PC-3 (cell line): ENCODE measurements at regions not wholly inside any gene's neighbourhood (a gene's known extent, or its start where the extent isn't known, plus 50 kb on each side); places are given as distances from the start of the nearest gene placed in this dataset.
"Not testable (repeated sequence)": the region's sequence is repeated elsewhere in the genome, so short reads cannot be mapped to it uniquely, and the experiment has no call there.

Source experiments
- ATAC-seq: fragments of 200-7000 bp; cut with Tn5 transposase; 2 replicates; pipeline ENCODE4 v1.9.1; 2020; ENCODE audit warnings: mild to moderate bottlenecking, moderate library complexity
- BruUV-seq: library from RNA; stranded (reverse); fragments of 400-500 nt; replicated peaks from 2 replicates; lab custom pipeline; 2021; lab: Mats Ljungman, UMichigan
- CTCF ChIA-PET: fragments of 300-600 bp; sonication (Branson Sonifier 250); formaldehyde crosslinking; loops from one replicate; lab custom pipeline; 2022; ENCODE audit warnings: antibody characterized with exemption; lab: Charles Lee
- POLR2A ChIA-PET: fragments of 300-600 bp; sonication (Branson Sonifier 250); formaldehyde crosslinking; loops from one replicate; lab custom pipeline; 2022; ENCODE audit warnings: antibody characterized with exemption; ENCODE audit not compliant: unreplicated experiment; lab: Charles Lee
- DNase-seq: peaks from one replicate; pipeline ENCODE4 v3.0.0-alpha.2; 2015
- H2AFZ ChIP-seq: fragments of 300-600 bp; sonication (generic); 2 replicates; pipeline ENCODE4 v1.6.0; 2016; ENCODE audit warnings: antibody characterized with exemption, low read length
- H3F3A ChIP-seq: fragments of 300-600 bp; sonication (generic); one replicate; pipeline ENCODE4 v1.6.0; 2017; ENCODE audit warnings: antibody characterized with exemption, low read length, control low read depth, mild to moderate bottlenecking; ENCODE audit not compliant: unreplicated experiment
- H3K27ac ChIP-seq: fragments of 300-600 bp; sonication (generic); 2 replicates; pipeline ENCODE4 v1.5.1; 2016; ENCODE audit warnings: mild to moderate bottlenecking, low read length
- H3K27me3 ChIP-seq: fragments of 300-600 bp; sonication (generic); 2 replicates; pipeline ENCODE4 v1.6.1; 2016; ENCODE audit warnings: low read length, mixed read lengths
- H3K36me3 ChIP-seq: fragments of 300-600 bp; sonication (generic); 2 replicates; pipeline ENCODE4 v1.6.1; 2016; ENCODE audit warnings: low read depth, mixed run types, low read length, mixed read lengths
- H3K4me1 ChIP-seq: fragments of 300-600 bp; sonication (generic); 2 replicates; pipeline ENCODE4 v1.5.1; 2016; ENCODE audit warnings: low read length; ENCODE audit not compliant: insufficient read depth
- H3K4me2 ChIP-seq: fragments of 300-600 bp; sonication (generic); 2 replicates; pipeline ENCODE4 v1.6.0; 2016; ENCODE audit warnings: low read length
- H3K4me3 ChIP-seq: fragments of 300-600 bp; sonication (generic); 2 replicates; pipeline ENCODE4 v1.5.1; 2016; ENCODE audit warnings: mild to moderate bottlenecking, low read length, mixed read lengths
- H3K79me2 ChIP-seq: fragments of 300-600 bp; sonication (generic); 2 replicates; pipeline ENCODE4 v1.6.1; 2017; ENCODE audit warnings: low read length, mixed read lengths
- H3K9ac ChIP-seq: fragments of 300-600 bp; sonication (generic); 2 replicates; pipeline ENCODE4 v1.6.0; 2016; ENCODE audit warnings: mild to moderate bottlenecking, low read length
- H3K9me2 ChIP-seq: fragments of 300-600 bp; sonication (generic); replicated peaks from 2 replicates; pipeline ENCODE4 v1.6.1; 2016; ENCODE audit warnings: mixed run types, low read length, mixed read lengths
- H3K9me3 ChIP-seq: fragments of 300-600 bp; sonication (generic); 2 replicates; pipeline ENCODE4 v1.6.1; 2016; ENCODE audit warnings: low read length, mixed read lengths
- H4K20me1 ChIP-seq: fragments of 300-600 bp; sonication (generic); 2 replicates; pipeline ENCODE4 v1.6.1; 2016; ENCODE audit warnings: low read length, mixed read lengths
- EZH2 ChIP-seq: fragments of 300-600 bp; sonication (generic); IDR thresholded peaks from one replicate; pipeline ENCODE4 v1.6.1; 2017; ENCODE audit warnings: antibody characterized with exemption, mild to moderate bottlenecking, low read length; ENCODE audit not compliant: unreplicated experiment
- EZH2phosphoT487 ChIP-seq: fragments of 300-600 bp; sonication (generic); IDR thresholded peaks from 2 replicates; pipeline ENCODE4 v1.6.1; 2018; ENCODE audit warnings: mild to moderate bottlenecking, antibody characterized with exemption, low read length, borderline replicate concordance
- intact Hi-C: fragments of 100-400 bp; cut with micrococcal nuclease; formaldehyde crosslinking; loops from 2 replicates; pipeline ENCODE4 v1.9.0; 2023
- TF ChIP-seq, protein P1 (sequence below): fragments of 300-600 bp; sonication (generic); conservative IDR thresholded peaks from 2 replicates; pipeline ENCODE4 v1.5.1; 2017; ENCODE audit warnings: antibody characterized with exemption, low read depth, mild to moderate bottlenecking, low read length

- H2AFZ ChIP-seq, H3F3A ChIP-seq, H3K4me3 ChIP-seq, POLR2A ChIA-PET, H3K9me3 ChIP-seq, BruUV-seq, H3K9me2 ChIP-seq, H3K27me3 ChIP-seq, H4K20me1 ChIP-seq, DNase-seq, H3K4me2 ChIP-seq, intact Hi-C loops, H3K36me3 ChIP-seq, H3K4me1 ChIP-seq, ATAC-seq, H3K9ac ChIP-seq, H3K27ac ChIP-seq, H3K79me2 ChIP-seq, CTCF ChIA-PET: not testable (repeated sequence)
These were observed 74.6 kb upstream of the CDC42EP3 start for GRCh38 chr2:37746011-37746410.

DNA sequence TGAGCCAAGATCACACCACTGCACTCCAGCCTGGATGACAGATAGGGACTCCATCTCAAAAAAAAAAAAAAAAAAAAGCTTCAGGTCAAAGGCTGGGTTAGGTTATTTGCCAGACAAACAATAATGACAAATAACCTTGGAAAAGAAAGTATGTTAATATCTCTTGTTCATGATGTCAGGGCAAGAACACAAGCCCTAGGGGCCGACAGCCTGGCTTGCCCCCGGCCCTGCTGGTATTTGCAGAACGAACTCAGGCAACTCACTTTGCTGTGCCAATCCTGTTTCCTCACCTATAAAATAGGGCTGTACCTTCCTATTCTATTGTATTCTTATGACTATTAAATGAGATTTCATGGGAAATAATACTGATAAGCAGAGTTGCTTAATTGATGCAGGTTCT, 75.4 kb upstream of the CDC42EP3 start:
- no peaks in the 10 kb centered on the region for H3K9me2 ChIP-seq
- H3K79me2 ChIP-seq, result no peaks in the 10 kb centered on the region
- H3K36me3 ChIP-seq, result no peaks in the 10 kb centered on the region
- H4K20me1 ChIP-seq, result no peaks in the 10 kb centered on the region
- H3F3A ChIP-seq, result no peaks in the 10 kb centered on the region
- intact Hi-C loops, result no loop called here
- no peaks in the 10 kb centered on the region for H3K27me3 ChIP-seq
- H3K27ac ChIP-seq, result no peak overlapping the region
- CTCF ChIA-PET, result no interaction called here
- no peak overlapping the region for H3K4me2 ChIP-seq
- H3K9ac ChIP-seq, result no peak overlapping the region
- H3K4me3 ChIP-seq, result no peak overlapping the region
- TF ChIP-seq EZH2 (no peak), EZH2phosphoT487 (no peak)
- TF ChIP-seq, protein P1, sequence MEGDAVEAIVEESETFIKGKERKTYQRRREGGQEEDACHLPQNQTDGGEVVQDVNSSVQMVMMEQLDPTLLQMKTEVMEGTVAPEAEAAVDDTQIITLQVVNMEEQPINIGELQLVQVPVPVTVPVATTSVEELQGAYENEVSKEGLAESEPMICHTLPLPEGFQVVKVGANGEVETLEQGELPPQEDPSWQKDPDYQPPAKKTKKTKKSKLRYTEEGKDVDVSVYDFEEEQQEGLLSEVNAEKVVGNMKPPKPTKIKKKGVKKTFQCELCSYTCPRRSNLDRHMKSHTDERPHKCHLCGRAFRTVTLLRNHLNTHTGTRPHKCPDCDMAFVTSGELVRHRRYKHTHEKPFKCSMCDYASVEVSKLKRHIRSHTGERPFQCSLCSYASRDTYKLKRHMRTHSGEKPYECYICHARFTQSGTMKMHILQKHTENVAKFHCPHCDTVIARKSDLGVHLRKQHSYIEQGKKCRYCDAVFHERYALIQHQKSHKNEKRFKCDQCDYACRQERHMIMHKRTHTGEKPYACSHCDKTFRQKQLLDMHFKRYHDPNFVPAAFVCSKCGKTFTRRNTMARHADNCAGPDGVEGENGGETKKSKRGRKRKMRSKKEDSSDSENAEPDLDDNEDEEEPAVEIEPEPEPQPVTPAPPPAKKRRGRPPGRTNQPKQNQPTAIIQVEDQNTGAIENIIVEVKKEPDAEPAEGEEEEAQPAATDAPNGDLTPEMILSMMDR, result no peak
- no peak overlapping the region for H2AFZ ChIP-seq
- ATAC-seq (no peak), DNase-seq (no peak)
- no peaks in the 10 kb centered on the region; the same call in 1 of the 2 replicates for H3K4me1 ChIP-seq
- BruUV-seq, result no TSS peak
- POLR2A ChIA-PET, result no interaction called here
- no peaks in the 10 kb centered on the region for H3K9me3 ChIP-seq

GRCh38 chr2:37748541-37748940, 77.1 kb upstream of the CDC42EP3 start:
- no peak for DNase-seq
- no peaks in the 10 kb centered on the region for H3K9me2 ChIP-seq
- H3K79me2 ChIP-seq, result no peaks in the 10 kb centered on the region
- ChIA-PET POLR2A (no interaction called here), CTCF (no interaction called here)
- intact Hi-C loops, result no loop called here
- no peak for TF ChIP-seq EZH2
- TF ChIP-seq, protein P1, result no peak
- TF ChIP-seq EZH2phosphoT487, result no peak
- H2AFZ ChIP-seq, result no peak overlapping the region
- H3K4me2 ChIP-seq, result no peak overlapping the region
- no TSS peak for BruUV-seq
- no peak for ATAC-seq
- H3K9me3 ChIP-seq, result no peaks in the 10 kb centered on the region
- no peak overlapping the region for H3K27ac ChIP-seq
- H3K9ac ChIP-seq, result no peak overlapping the region
- no peaks in the 10 kb centered on the region for H3K4me1 ChIP-seq
- no peaks in the 10 kb centered on the region for H3F3A ChIP-seq
- H3K36me3 ChIP-seq, result no peaks in the 10 kb centered on the region
- no peaks in the 10 kb centered on the region for H3K27me3 ChIP-seq
- no peaks in the 10 kb centered on the region for H4K20me1 ChIP-seq
- H3K4me3 ChIP-seq, result no peak overlapping the region

- H3K4me2 ChIP-seq, CTCF ChIA-PET, H4K20me1 ChIP-seq, H3K9me2 ChIP-seq, H3K4me1 ChIP-seq, H3K79me2 ChIP-seq, intact Hi-C loops, H3K36me3 ChIP-seq, DNase-seq, BruUV-seq, H3F3A ChIP-seq, H3K9ac ChIP-seq, H3K27me3 ChIP-seq, H2AFZ ChIP-seq, ATAC-seq, H3K4me3 ChIP-seq, H3K9me3 ChIP-seq, H3K27ac ChIP-seq, POLR2A ChIA-PET: not testable (repeated sequence)
These were observed 78.8 kb upstream of the CDC42EP3 start for GRCh38 chr2:37750286-37750685.
